Brain microvascular endothelial cell (primary cell): ENCODE measurements at regions not wholly inside any gene's neighbourhood (a gene's known extent, or its start where the extent isn't known, plus 50 kb on each side); places are given as distances from the start of the nearest gene placed in this dataset.

Experiments
- DNase-seq: peaks from one replicate; pipeline ENCODE4 v3.0.0-alpha.2; 2020
- H3K27ac ChIP-seq: fragments of 250-450 bp; sonication (Bioruptor Pico); 2 replicates; pipeline ENCODE4 v1.5.1; 2020; ENCODE audit warnings: mild to moderate bottlenecking, moderate library complexity
- H3K27me3 ChIP-seq: fragments of 250-450 bp; sonication (Bioruptor Pico); replicated peaks from 2 replicates; pipeline ENCODE4 v1.5.1; 2020; ENCODE audit warnings: mild to moderate bottlenecking
- H3K36me3 ChIP-seq: fragments of 250-450 bp; sonication (Bioruptor Pico); replicated peaks from 2 replicates; pipeline ENCODE4 v1.5.1; 2020; ENCODE audit warnings: mild to moderate bottlenecking
- H3K4me3 ChIP-seq: 2 replicates; pipeline ENCODE4 v1.5.1; 2011; ENCODE audit warnings: low read depth, mild to moderate bottlenecking, control low read depth, low read length, moderate library complexity
- CTCF ChIP-seq: IDR thresholded peaks from 2 replicates; pipeline ENCODE4 v1.5.1; 2011; ENCODE audit warnings: low read depth, mild to moderate bottlenecking, moderate library complexity, low read length, control low read depth, inconsistent platforms; ENCODE audit errors: missing control alignments
- in situ Hi-C: cut with HindIII; loops from 2 replicates; pipeline ENCODE4 v1.10.0; 2017; ENCODE audit warnings: low sequenced_read_pairs, low pct_ligation_motif_present

DNA sequence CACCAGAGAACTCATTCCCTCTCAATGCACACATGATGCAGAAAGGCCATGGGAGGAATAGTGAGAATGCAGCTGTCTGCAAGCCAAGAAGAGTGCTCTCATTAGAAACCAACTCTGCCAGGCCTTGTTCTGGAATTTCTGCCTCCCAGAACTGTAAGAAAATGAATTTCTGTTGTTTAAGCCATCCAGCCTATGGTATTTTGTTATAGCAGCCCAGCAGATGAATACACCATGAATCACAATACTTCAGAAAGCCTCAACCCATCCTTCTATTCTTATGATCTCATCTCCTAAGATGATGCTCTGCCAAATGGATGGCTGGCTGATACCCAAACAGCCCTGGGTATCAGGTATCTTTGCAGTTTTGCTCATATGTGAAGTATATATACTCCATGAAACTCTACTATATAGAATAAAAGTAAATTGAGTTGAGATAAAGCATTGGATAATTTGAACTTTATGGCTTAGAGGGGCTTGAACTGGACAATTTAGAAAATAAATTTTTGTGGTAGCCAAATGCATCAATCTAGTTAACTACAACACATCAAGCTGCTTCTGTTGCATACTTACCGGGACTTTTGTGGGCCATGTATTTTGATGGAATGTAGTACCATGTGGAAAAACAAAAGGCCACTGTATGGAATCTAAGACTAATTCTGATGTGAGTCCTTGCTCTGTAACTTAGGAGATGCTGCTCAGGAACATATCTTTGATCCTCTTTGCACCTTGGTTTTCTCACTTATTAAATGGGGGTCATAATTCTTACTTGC, 245.9 kb downstream of the HS3ST1 start:
- TF ChIP-seq CTCF = no peak
- peak; percentile 22 for DNase-seq
- H3K27me3 ChIP-seq = no peaks in the 10 kb centered on the region
- no peaks in the 10 kb centered on the region for H3K36me3 ChIP-seq
- H3K27ac ChIP-seq = no peak overlapping the region
- in situ Hi-C loops = no loop called here
- no peak overlapping the region for H3K4me3 ChIP-seq

- Histone ChIP-seq H3K27ac (no peak overlapping the region), H3K4me3 (no peak overlapping the region), H3K36me3 (no peaks in the 10 kb centered on the region), H3K27me3 (no peaks in the 10 kb centered on the region)
- in situ Hi-C loops = no loop called here
- TF ChIP-seq CTCF = no peak
- DNase-seq = no peak
Measured at GRCh38 chr4:11182031-11182430, 246.7 kb downstream of the HS3ST1 start.

DNA sequence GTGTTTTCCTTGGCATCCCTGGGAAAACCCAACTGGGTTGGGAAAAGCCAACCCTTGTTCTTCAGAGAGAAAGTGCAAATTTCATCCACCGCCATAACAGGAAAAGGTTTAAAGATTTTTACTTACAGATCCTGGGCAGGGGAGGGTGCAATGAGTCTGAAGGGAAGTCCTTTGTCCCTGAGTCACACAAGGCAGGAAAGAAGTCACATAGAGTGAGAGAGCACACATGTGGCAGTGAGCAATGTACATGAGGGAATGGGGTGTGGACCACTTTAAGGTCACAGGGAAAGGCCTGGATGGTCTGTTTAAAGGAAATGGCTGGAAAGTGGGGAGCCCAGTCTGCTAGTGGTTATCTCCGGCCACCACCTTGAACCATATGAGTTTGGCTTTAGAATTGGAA, 248.9 kb downstream of the HS3ST1 start:
- TF ChIP-seq CTCF = no peak
- Histone ChIP-seq H3K4me3 (no peak overlapping the region), H3K27me3 (no peaks in the 10 kb centered on the region), H3K27ac (no peak overlapping the region), H3K36me3 (no peaks in the 10 kb centered on the region)
- no peak for DNase-seq
- in situ Hi-C loops = no loop called here

GRCh38 chr4:11178433-11178832, 250.3 kb downstream of the HS3ST1 start:
- in situ Hi-C loops = no loop called here
- no peaks in the 10 kb centered on the region for H3K27me3 ChIP-seq
- no peak for TF ChIP-seq CTCF

GRCh38 chr4:11175374-11175773, 253.3 kb downstream of the HS3ST1 start:
- H3K36me3 ChIP-seq = no peaks in the 10 kb centered on the region
- H3K27me3 ChIP-seq = no peaks in the 10 kb centered on the region
- no peak for TF ChIP-seq CTCF
- H3K4me3 ChIP-seq = no peak overlapping the region
- H3K27ac ChIP-seq = no peak overlapping the region
- DNase-seq = no peak
- in situ Hi-C loops = no loop called here

More at GRCh38 chr4:11178433-11178832, 250.3 kb downstream of the HS3ST1 start:
- H3K27ac ChIP-seq = no peak overlapping the region
- DNase-seq = no peak
- no peaks in the 10 kb centered on the region for H3K36me3 ChIP-seq
- H3K4me3 ChIP-seq = no peak overlapping the region

DNA sequence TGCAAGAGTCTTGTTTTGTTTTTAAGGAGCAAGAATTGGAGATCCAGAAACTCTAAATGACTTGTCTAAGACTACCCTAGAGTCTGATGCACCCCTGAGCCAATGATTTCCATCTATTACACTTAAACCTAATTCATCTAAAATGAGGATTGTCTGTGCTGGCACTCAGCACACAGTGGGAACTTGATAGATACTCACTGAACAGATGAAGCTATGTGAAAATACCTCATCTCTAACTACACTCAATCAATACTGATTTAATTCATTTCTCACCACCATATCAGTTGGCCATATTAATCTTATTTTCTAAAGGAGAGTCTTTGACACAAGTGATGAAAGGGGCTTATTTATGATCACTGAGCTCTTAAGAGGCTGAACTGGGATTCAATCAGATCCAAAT, 262.1 kb downstream of the HS3ST1 start:
- no peak overlapping the region for H3K4me3 ChIP-seq
- DNase-seq = no peak
- H3K27ac ChIP-seq = no peak overlapping the region
- H3K36me3 ChIP-seq = no peaks in the 10 kb centered on the region
- no peak for TF ChIP-seq CTCF
- in situ Hi-C loops = no loop called here
- no peaks in the 10 kb centered on the region for H3K27me3 ChIP-seq
